Heart right ventricle (tissue), 16 donors: ENCODE measurements at regions not wholly inside any gene's neighbourhood (a gene's known extent, or its start where the extent isn't known, plus 50 kb on each side); places are given as distances from the start of the nearest gene placed in this dataset.
A peak's percentile ranks its signal among the peaks of the same experiment; 100 is the strongest.

Experiments used
- ATAC-seq, 8 donors: fragments of 200-7000 bp; cut with Tn5 transposase; one replicate each; pipeline ENCODE4 v1.9.1; 2020; ENCODE audit warnings: mild to moderate bottlenecking in 8 of 8, moderate library complexity in 8 of 8, moderate number of reproducible peaks in 1 of 8
- DNase-seq, 2 donors: peaks; one replicate each; pipeline ENCODE4 v3.0.0-alpha.2; 2020
- H3K27ac ChIP-seq, 10 donors: fragments of 200-600 bp; sonication (generic) in 2 of 10; one replicate each; pipeline versions ENCODE4 v1.5.0 to v1.8.0; 2020 to 2022; ENCODE audit warnings: mild to moderate bottlenecking in 3 of 10
- H3K27me3 ChIP-seq, 7 donors: fragments of 200-600 bp; one replicate each; pipeline ENCODE4 v1.8.0; 2021 to 2022; ENCODE audit warnings: mild to moderate bottlenecking in 2 of 7
- H3K36me3 ChIP-seq, 9 donors: fragments of 200-600 bp; sonication (generic) in 1 of 9; one replicate each; pipeline versions ENCODE4 v1.5.0 to v1.8.0; 2020 to 2022; ENCODE audit warnings: mild to moderate bottlenecking in 2 of 9
- H3K4me1 ChIP-seq, 9 donors: fragments of 200-600 bp; sonication (generic) in 1 of 9; one replicate each; pipeline versions ENCODE4 v1.5.0 to v1.8.0; 2020 to 2022; ENCODE audit warnings: mild to moderate bottlenecking in 4 of 9
- H3K4me3 ChIP-seq, 10 donors: fragments of 200-600 bp; sonication (generic) in 2 of 10; one replicate each; pipeline versions ENCODE4 v1.5.0 to v1.8.0; 2020 to 2022; ENCODE audit warnings: mild to moderate bottlenecking in 7 of 10, moderate library complexity in 2 of 10
- H3K9me3 ChIP-seq, 11 donors: fragments of 200-600 bp in 10 of 11; sonication (generic) in 2 of 11; one replicate each; pipeline versions ENCODE4 v1.5.0 to v1.8.0; 2013 to 2022; ENCODE audit warnings: mild to moderate bottlenecking in 2 of 11, control low read depth in 1 of 11, moderate library complexity in 1 of 11
- WGBS, 2 donors: extraction: QIAGEN DNeasy Blood & Tissue Kit; methylation state at CpG; one replicate each; pipeline ENCODE4 v1.1.7; 2013; ENCODE audit warnings: inconsistent platforms in 1 of 2; 5-methylcytosine and 5-hydroxymethylcytosine counted together
- intact Hi-C, 10 donors: fragments of 100-400 bp; cut with DNase I; formaldehyde crosslinking; loops; one replicate each; pipeline versions ENCODE4 v1.11.1 to v1.14.2; 2022
- TF ChIP-seq, protein P1 (sequence below), 9 donors: fragments of 200-600 bp; sonication (generic) in 2 of 9; IDR thresholded peaks; one replicate each; pipeline versions ENCODE4 v1.5.0 to v1.8.0; 2021 to 2022; ENCODE audit warnings: antibody characterized with exemption in 9 of 9, mild to moderate bottlenecking in 5 of 9, moderate library complexity in 1 of 9
- donor health status: Arrhythmogenic right ventricular cardiomyopathy.
- donor health status: ischemic (EF 13 %, LVEDD 7.1; RV severe dilation, severe dysfunction).
- donor health status: healthy with polysubstance abuse.
- donor health status: DM: no; HTN: yes; CAD: no.
- donor health status: DM: no; HTN: no; CAD: no.
- donor health status: ischemic (EF 25% LVEDD 6.9; RV normal size, moderate dysfunction).
- donor health status: ischemic (EF 25% LVEDD 5.7; RV mildly dilated, moderate dysfunction).
- donor health status: healthy.
- donor health status: DM: yes; HTN: yes; CAD: no.
- donor health status: Ischemic cardiomyopathy.
- donor health status: ischemic (EF 35%, LVEDD 5.7; RV mildly dilated, moderate dysfunction).
- donor health status: nonischemic (EF 11% LVEDD 7.7; RV severe dilation, severe dysfunction).
- donor health status: DM: yes; HTN: yes; CAD: no.
- donor health status: PGD.
- donor health status: ischemic (EF 29% LVEDD 5.4; RV normal size, mild dysfunction).
- donor health status: nonischemic (EF 23%, LVEDD 6.1; RV moderate dilation, normal function).

DNA sequence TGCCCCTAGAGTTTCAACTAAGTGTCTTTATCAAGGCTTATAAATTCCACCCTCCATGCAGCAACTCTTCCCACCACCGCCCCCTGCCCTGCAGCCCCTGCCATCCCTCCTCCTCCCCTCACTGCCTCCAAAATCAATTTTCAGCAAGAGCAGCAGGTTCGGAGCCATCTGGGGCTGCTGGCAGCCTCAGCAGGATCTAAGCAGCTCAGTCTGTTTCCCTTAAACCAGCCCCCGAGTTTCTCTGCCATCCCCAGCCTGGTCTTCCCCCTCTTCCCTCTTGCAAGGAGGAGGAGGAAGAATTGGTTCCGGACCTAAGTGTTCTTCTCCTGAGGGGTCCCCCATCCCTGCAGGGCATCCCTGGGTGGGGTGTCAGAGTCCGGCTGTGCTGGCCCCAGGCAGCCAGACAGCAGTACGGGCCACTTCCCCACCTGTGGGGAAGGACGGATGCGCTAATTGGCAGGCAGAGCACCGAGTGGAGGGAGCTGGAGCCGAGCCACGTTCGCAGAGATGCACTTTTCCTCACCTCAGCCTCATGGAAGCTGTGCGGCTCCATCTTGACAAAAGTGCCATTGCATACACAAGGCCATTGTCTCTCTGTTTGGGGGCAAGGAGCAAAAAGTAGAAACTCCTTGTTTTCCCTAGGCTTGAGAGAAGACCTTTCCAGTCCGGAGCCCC, 189.3 kb downstream of the KCNA5 start:
- TF ChIP-seq, protein P1, sequence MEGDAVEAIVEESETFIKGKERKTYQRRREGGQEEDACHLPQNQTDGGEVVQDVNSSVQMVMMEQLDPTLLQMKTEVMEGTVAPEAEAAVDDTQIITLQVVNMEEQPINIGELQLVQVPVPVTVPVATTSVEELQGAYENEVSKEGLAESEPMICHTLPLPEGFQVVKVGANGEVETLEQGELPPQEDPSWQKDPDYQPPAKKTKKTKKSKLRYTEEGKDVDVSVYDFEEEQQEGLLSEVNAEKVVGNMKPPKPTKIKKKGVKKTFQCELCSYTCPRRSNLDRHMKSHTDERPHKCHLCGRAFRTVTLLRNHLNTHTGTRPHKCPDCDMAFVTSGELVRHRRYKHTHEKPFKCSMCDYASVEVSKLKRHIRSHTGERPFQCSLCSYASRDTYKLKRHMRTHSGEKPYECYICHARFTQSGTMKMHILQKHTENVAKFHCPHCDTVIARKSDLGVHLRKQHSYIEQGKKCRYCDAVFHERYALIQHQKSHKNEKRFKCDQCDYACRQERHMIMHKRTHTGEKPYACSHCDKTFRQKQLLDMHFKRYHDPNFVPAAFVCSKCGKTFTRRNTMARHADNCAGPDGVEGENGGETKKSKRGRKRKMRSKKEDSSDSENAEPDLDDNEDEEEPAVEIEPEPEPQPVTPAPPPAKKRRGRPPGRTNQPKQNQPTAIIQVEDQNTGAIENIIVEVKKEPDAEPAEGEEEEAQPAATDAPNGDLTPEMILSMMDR (IDR thresholded peaks at IDR 0.05), result no peak
- H3K9me3 ChIP-seq, result no peaks in the 10 kb centered on the region

DNA sequence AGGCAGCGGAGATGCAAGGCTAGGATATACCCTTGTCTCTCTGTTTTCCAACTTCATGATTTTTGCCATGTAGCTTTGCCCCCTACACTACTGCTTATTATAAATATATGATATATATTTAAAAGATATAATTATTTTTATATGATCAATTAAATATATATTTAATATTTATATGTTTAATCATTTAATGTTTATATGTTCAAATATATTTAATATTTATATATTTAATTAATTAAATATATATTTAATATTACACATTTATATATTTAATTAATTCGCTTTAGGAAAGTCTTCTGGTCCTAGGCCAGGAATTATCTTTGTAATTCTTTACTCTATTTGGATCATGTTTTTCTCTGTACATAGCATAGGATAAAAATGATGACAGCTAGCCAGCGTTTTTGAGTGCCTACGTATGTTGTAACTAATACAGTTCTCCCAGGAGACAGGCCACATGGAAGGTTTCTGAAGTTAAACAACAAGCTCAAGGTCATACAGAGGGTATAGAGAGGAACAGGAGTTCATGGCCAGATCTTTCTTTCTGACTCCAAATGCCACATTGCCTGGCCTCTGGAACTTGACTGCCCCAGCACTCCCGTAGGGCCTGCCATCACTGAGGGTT, 192.5 kb downstream of the KCNA5 start:
- Histone ChIP-seq H3K36me3 (no peaks in the 10 kb centered on the region), H3K27ac (no peak overlapping the region), H3K4me3 (no peak overlapping the region), H3K27me3 (peaks cover 0 to 28% (median 9%) of the 10 kb centered on the region in 7 donors), H3K4me1 (no peaks in the 10 kb centered on the region), H3K9me3 (no peaks in the 10 kb centered on the region)
- ATAC-seq (no peak), DNase-seq (no peak)
- TF ChIP-seq, protein P1 (IDR thresholded peaks at IDR 0.05), result no peak
- 81 to 87% methylated on average over 5 of the region's 5 CpGs for WGBS, 2 donors
- intact Hi-C loops, result no loop called here

More for the DNA sequence above, 189.3 kb downstream of the KCNA5 start:
- H3K27me3 ChIP-seq, result peaks cover 0 to 24% (median 9%) of the 10 kb centered on the region in 7 donors
- H3K4me1 ChIP-seq, result peaks cover 0 to 5% (median 0%) of the 10 kb centered on the region in 9 donors
- H3K4me3 ChIP-seq, result no peak overlapping the region
- H3K27ac ChIP-seq, result no peak overlapping the region
- H3K36me3 ChIP-seq, result no peaks in the 10 kb centered on the region
- DNase-seq (no peak), ATAC-seq (no peak)
- WGBS, 2 donors, result 59% methylated on average over 14 of the region's 14 CpGs
- intact Hi-C loops, result no loop called here

DNA sequence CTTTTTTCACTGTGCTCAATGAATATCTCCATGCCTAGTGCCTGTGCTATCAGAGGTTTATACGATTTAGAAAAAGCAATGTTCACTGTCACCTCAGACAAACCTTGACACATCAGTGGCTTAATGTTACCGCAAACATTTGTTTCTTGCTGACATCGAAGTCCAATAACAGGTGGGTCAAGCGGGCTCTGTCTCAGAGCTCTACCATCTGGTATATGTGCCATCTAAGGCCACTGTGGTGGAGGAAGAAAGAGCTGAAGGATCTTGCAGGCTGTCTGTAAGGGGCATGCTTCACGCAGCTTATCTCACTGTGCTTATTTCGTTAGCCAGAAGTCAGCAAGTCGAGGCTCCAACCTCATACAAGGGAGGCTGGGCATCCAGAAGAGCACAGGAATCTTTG, 189.5 kb upstream of the NTF3 start:
- H3K36me3 ChIP-seq, result no peaks in the 10 kb centered on the region
- DNase-seq (no peak), ATAC-seq (no peak)
- H3K4me3 ChIP-seq, result no peak overlapping the region
- 56 to 60% methylated on average over 7 of the region's 7 CpGs for WGBS, 2 donors
- H3K27me3 ChIP-seq, result peaks cover 0 to 9% (median 0%) of the 10 kb centered on the region in 7 donors
- H3K9me3 ChIP-seq, result no peaks in the 10 kb centered on the region
- H3K4me1 ChIP-seq, result peaks cover 0 to 19% (median 5%) of the 10 kb centered on the region in 9 donors
- TF ChIP-seq, protein P1 (IDR thresholded peaks at IDR 0.05), result no peak
- intact Hi-C loops, result no loop called here
- no peak overlapping the region for H3K27ac ChIP-seq

DNA sequence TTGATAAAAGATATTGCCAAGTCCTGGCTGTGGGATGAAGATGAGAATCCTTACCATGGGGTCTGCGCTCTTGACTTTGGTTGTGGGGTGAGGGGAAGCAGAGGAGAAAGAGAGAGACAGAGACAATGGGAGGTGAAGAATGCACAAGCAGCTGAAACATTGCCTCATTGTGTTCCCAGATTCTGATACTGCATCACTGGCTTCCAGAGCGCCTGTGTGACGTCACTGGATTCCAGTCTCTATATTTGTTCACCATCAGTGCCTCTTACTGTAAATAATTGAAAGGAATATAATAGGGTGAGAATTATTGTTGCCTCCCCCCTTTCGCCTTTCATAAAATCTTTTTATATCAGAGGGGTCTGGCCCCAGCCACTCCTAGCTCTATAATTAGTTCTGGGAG, 188.9 kb upstream of the NTF3 start:
- ATAC-seq, result peak in 5 of 8 donors; percentile 37 to 71 (median 69)
- TF ChIP-seq, protein P1 (IDR thresholded peaks at IDR 0.05), result no peak

More for the DNA sequence above, 188.9 kb upstream of the NTF3 start:
- no peak for DNase-seq
- no peak overlapping the region for H3K27ac ChIP-seq
- no peaks in the 10 kb centered on the region for H3K36me3 ChIP-seq
- intact Hi-C loops, result no loop called here
- H3K9me3 ChIP-seq, result no peaks in the 10 kb centered on the region
- peaks cover 0 to 9% (median 0%) of the 10 kb centered on the region in 7 donors for H3K27me3 ChIP-seq
- 49 to 68% methylated on average over 4 of the region's 4 CpGs for WGBS, 2 donors
- H3K4me3 ChIP-seq, result no peak overlapping the region
- H3K4me1 ChIP-seq, result peaks cover 0 to 19% (median 5%) of the 10 kb centered on the region in 9 donors
